ENCODE measurements at regions not wholly inside any gene's neighbourhood (a gene's known extent, or its start where the extent isn't known, plus 50 kb on each side); places are given as distances from the start of the nearest gene placed in this dataset.

GRCh38 chr2:166627893-166628292 is 133.8 kb upstream of the SCN7A start:
- TF ChIP-seq, protein P1, sequence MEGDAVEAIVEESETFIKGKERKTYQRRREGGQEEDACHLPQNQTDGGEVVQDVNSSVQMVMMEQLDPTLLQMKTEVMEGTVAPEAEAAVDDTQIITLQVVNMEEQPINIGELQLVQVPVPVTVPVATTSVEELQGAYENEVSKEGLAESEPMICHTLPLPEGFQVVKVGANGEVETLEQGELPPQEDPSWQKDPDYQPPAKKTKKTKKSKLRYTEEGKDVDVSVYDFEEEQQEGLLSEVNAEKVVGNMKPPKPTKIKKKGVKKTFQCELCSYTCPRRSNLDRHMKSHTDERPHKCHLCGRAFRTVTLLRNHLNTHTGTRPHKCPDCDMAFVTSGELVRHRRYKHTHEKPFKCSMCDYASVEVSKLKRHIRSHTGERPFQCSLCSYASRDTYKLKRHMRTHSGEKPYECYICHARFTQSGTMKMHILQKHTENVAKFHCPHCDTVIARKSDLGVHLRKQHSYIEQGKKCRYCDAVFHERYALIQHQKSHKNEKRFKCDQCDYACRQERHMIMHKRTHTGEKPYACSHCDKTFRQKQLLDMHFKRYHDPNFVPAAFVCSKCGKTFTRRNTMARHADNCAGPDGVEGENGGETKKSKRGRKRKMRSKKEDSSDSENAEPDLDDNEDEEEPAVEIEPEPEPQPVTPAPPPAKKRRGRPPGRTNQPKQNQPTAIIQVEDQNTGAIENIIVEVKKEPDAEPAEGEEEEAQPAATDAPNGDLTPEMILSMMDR (IDR thresholded peaks at IDR 0.05; ENCODE audit: poor library complexity): no peak
- TF ChIP-seq EZH2 (IDR thresholded peaks at IDR 0.05; ENCODE audit: borderline replicate concordance) (no peak), EZH2phosphoT487 (IDR thresholded peaks at IDR 0.05; ENCODE audit: low read depth, severe bottlenecking, unreplicated experiment) (no peak)
